HPDE6-E6E7 (cell line): ENCODE measurements at regions not wholly inside any gene's neighbourhood (a gene's known extent, or its start where the extent isn't known, plus 50 kb on each side); places are given as distances from the start of the nearest gene placed in this dataset.

Source experiments
- DNase-seq: peaks from one replicate; pipeline ENCODE4 v3.0.0; 2011; ENCODE audit warnings: missing footprints; ENCODE audit errors: extremely low spot score

GRCh38 chr10:94043431-94043990 is 49.8 kb downstream of the PLCE1 start:
- no peak for DNase-seq

- no peak for DNase-seq
Measured at GRCh38 chr10:94046098-94046497, 52.4 kb downstream of the PLCE1 start.

GRCh38 chr10:94047293-94047692 is 53.6 kb downstream of the PLCE1 start:
- no peak for DNase-seq

- no peak for DNase-seq
Measured at GRCh38 chr10:94049911-94050310, 56.2 kb downstream of the PLCE1 start.

- no peak for DNase-seq
Measured at GRCh38 chr10:94052281-94052680, 58.5 kb downstream of the PLCE1 start.

GRCh38 chr10:94052866-94053791 is 59.4 kb downstream of the PLCE1 start:
- no peak for DNase-seq

GRCh38 chr10:94059178-94059883 is 65.6 kb downstream of the PLCE1 start:
- DNase-seq, result no peak

GRCh38 chr10:94061026-94061425 is 67.3 kb downstream of the PLCE1 start:
- DNase-seq, result no peak

- no peak for DNase-seq
Measured at GRCh38 chr10:94062611-94063010, 68.9 kb downstream of the PLCE1 start.

GRCh38 chr10:94065362-94065761 is 71.6 kb downstream of the PLCE1 start:
- DNase-seq, result no peak

- no peak for DNase-seq
Measured at GRCh38 chr10:94065787-94066186, 72.1 kb downstream of the PLCE1 start.

- no peak for DNase-seq
Measured at GRCh38 chr10:94066411-94066810, 72.7 kb downstream of the PLCE1 start.

GRCh38 chr10:94069884-94070283 is 76.2 kb downstream of the PLCE1 start:
- no peak for DNase-seq

- DNase-seq, result no peak
Measured at GRCh38 chr10:94074462-94074861, 80.7 kb downstream of the PLCE1 start.

- DNase-seq, result no peak
Measured at GRCh38 chr10:94075506-94075905, 81.8 kb downstream of the PLCE1 start.

GRCh38 chr10:94076325-94076841 is 82.7 kb downstream of the PLCE1 start:
- DNase-seq, result no peak

- no peak for DNase-seq
Measured at GRCh38 chr10:94077042-94077441, 83.3 kb downstream of the PLCE1 start.

GRCh38 chr10:94080108-94080507 is 86.4 kb downstream of the PLCE1 start:
- no peak for DNase-seq

GRCh38 chr10:94083662-94084265 is 90.0 kb downstream of the PLCE1 start:
- no peak for DNase-seq

GRCh38 chr10:94084344-94084743 is 90.6 kb downstream of the PLCE1 start:
- DNase-seq, result no peak

- no peak for DNase-seq
Measured at GRCh38 chr10:94085288-94085687, 91.6 kb downstream of the PLCE1 start.
